ENCODE measurements at regions not wholly inside any gene's neighbourhood (a gene's known extent, or its start where the extent isn't known, plus 50 kb on each side); places are given as distances from the start of the nearest gene placed in this dataset.

DNA sequence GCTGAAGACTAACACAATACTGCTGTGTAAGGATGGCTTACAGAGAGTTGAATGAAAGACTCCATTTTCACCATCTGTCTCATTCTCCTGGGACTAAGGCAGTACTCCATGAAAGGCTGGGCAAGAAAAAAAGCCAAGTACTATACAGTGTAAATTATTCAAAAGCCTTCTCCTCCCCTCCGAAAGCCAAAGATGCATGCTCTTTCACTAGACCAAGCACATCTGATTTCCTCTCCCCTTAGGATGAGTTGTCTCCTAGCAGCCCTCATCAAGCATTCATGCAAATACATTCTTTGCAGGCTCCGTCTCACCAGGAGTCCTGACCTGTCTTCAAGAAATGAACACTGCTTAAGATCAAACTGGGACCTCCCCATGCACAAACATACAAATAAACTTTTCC, 133.5 kb upstream of the THBS1 start (continued):
- TF ChIP-seq, protein P1, sequence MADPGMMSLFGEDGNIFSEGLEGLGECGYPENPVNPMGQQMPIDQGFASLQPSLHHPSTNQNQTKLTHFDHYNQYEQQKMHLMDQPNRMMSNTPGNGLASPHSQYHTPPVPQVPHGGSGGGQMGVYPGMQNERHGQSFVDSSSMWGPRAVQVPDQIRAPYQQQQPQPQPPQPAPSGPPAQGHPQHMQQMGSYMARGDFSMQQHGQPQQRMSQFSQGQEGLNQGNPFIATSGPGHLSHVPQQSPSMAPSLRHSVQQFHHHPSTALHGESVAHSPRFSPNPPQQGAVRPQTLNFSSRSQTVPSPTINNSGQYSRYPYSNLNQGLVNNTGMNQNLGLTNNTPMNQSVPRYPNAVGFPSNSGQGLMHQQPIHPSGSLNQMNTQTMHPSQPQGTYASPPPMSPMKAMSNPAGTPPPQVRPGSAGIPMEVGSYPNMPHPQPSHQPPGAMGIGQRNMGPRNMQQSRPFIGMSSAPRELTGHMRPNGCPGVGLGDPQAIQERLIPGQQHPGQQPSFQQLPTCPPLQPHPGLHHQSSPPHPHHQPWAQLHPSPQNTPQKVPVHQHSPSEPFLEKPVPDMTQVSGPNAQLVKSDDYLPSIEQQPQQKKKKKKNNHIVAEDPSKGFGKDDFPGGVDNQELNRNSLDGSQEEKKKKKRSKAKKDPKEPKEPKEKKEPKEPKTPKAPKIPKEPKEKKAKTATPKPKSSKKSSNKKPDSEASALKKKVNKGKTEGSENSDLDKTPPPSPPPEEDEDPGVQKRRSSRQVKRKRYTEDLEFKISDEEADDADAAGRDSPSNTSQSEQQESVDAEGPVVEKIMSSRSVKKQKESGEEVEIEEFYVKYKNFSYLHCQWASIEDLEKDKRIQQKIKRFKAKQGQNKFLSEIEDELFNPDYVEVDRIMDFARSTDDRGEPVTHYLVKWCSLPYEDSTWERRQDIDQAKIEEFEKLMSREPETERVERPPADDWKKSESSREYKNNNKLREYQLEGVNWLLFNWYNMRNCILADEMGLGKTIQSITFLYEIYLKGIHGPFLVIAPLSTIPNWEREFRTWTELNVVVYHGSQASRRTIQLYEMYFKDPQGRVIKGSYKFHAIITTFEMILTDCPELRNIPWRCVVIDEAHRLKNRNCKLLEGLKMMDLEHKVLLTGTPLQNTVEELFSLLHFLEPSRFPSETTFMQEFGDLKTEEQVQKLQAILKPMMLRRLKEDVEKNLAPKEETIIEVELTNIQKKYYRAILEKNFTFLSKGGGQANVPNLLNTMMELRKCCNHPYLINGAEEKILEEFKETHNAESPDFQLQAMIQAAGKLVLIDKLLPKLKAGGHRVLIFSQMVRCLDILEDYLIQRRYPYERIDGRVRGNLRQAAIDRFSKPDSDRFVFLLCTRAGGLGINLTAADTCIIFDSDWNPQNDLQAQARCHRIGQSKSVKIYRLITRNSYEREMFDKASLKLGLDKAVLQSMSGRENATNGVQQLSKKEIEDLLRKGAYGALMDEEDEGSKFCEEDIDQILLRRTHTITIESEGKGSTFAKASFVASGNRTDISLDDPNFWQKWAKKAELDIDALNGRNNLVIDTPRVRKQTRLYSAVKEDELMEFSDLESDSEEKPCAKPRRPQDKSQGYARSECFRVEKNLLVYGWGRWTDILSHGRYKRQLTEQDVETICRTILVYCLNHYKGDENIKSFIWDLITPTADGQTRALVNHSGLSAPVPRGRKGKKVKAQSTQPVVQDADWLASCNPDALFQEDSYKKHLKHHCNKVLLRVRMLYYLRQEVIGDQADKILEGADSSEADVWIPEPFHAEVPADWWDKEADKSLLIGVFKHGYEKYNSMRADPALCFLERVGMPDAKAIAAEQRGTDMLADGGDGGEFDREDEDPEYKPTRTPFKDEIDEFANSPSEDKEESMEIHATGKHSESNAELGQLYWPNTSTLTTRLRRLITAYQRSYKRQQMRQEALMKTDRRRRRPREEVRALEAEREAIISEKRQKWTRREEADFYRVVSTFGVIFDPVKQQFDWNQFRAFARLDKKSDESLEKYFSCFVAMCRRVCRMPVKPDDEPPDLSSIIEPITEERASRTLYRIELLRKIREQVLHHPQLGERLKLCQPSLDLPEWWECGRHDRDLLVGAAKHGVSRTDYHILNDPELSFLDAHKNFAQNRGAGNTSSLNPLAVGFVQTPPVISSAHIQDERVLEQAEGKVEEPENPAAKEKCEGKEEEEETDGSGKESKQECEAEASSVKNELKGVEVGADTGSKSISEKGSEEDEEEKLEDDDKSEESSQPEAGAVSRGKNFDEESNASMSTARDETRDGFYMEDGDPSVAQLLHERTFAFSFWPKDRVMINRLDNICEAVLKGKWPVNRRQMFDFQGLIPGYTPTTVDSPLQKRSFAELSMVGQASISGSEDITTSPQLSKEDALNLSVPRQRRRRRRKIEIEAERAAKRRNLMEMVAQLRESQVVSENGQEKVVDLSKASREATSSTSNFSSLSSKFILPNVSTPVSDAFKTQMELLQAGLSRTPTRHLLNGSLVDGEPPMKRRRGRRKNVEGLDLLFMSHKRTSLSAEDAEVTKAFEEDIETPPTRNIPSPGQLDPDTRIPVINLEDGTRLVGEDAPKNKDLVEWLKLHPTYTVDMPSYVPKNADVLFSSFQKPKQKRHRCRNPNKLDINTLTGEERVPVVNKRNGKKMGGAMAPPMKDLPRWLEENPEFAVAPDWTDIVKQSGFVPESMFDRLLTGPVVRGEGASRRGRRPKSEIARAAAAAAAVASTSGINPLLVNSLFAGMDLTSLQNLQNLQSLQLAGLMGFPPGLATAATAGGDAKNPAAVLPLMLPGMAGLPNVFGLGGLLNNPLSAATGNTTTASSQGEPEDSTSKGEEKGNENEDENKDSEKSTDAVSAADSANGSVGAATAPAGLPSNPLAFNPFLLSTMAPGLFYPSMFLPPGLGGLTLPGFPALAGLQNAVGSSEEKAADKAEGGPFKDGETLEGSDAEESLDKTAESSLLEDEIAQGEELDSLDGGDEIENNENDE (IDR thresholded peaks at IDR 0.05; ENCODE audit: insufficient replicate concordance, low read length), result no peak
